Germinal center (tissue), 1 donor: ENCODE measurements at regions not wholly inside any gene's neighbourhood (a gene's known extent, or its start where the extent isn't known, plus 50 kb on each side); places are given as distances from the start of the nearest gene placed in this dataset.

ENCODE experiments used
- DNase-seq: peaks from one replicate; pipeline ENCODE4 v3.0.0; 2012; ENCODE audit warnings: mixed read lengths, low spot score

DNA sequence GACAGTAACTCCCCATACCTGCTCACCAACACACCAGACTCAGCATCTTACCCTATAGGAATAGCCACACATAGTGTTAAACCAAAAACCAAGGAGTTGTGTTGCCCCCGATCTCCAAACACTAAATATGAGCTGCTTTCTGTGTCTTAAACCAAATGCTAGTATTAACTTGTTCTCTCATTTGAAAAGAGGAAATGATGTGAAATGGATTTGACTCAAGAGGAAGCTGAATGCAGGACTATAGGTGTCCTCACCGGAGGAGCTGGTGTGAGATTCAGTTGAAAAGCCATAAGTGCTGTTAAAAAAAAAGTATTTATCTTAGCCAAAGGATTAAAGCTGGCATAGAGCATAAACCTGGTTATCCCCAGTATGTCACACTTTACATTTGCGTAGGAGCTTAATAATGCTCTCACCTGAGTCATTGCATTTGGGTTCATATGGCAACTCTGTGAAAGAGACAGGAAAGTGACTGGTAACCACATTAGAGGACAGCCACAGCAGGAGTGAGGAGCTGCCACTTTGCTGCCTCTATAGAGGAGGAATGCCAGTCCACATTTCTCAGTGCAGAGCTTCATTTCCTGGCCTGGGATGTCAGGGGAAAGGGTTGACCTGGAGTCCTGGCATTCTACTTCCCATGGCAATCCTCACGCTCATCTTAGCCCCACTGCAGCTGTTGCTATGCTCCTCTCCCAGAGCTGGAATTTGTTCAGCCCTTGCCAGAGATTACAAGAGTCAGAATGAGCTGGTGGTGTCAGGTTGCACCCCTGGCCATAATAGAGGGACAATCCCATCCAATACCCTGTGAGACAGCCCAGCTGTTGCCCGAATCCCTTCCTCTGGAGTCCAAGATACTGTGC, 143.3 kb upstream of the ANKFN1 start:
- no peak for DNase-seq

DNA sequence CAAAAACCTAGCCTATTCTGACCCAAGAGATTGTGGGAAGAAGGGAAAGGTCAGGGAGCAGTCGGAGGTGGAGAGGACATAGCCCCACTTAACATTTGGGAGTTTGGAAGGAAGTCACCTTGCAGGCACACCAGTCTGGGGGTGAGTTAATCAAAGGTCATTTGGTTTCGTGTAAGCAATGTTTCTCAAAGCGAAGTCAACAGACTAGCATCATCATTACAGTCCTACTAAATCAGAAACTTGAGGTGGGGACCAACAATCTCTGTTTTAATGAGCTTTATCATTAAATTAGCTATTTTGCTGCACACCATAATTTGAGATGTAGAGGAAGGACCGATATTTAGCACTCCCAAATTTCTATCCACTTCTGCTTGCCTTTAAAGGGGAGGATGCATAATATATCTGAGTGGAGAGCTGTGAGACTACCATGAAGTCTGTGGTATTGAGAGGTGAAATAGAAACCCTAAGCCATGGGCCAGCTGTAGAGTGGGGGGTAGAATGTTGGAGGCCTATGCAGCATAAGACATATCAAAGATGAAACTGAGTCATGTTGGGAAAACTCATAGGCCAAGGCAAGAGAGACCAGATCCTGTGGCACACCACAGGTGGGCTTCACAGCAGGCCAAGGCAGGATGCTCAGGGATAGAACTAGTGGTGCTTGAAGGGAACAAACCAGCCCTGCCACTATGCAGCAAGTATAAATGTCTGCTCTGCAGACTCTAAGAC, 141.7 kb upstream of the ANKFN1 start:
- no peak for DNase-seq

DNA sequence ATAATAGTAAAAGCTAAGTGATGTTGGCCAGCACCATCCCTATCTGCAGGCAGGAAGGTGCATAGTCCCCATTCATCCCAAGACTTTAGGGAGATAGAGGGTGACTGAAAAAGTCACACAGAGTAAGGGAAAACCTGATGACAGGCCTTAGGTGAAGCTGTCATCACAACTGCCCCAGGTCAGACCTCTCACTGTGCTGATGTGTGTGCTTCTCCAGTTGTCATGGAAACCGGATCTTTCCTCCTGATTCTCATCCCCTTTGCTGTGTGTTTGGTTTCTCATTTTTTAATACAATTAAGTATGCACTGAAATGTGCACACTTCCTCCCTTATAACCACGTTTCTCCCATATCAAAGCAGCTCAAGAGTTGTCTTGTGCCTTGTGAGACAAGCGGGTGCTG, 135.1 kb upstream of the ANKFN1 start:
- no peak for DNase-seq

DNA sequence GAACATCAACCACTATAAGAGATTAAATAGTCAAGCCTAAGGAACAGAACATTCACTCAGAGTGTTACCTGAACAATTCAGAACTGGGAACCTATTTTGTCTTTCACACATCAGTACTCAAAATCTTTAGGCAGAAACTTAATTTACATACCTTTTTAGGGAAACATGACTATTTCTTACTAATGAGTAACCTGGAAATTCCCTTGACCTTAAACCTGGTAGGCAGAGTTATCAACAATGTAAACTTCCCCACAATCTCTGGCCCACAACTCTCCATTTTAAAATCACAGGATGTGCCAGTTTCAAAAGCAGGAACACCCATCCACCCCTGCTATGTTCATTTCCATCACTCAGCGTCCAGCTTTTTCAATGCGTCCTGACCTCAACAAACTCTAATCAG, 132.9 kb upstream of the ANKFN1 start:
- DNase-seq = no peak

DNA sequence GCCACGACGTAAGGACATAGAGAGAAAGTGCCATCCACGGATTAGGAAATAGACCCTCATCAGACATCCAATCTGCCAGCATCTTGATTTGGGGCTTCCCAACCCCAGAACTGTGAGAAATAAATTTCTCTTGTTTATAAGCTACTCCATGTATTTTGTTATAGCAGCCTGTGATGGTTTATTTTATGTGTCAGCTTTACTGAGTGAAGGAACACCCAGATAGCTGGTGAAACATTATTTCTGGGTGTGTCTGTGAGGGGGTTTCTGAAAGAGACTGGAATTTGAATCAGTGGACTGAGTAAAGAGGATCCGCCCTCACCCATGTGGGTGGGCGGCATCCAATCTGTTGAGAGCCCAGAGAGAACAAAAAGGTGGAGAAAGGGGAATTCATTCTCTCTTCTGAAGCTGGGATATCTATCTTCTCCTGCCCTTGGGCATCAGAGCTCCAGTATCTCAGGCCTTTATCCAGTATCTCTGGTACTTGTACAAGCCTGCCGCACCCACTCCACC, 131.5 kb upstream of the ANKFN1 start:
- no peak for DNase-seq

DNA sequence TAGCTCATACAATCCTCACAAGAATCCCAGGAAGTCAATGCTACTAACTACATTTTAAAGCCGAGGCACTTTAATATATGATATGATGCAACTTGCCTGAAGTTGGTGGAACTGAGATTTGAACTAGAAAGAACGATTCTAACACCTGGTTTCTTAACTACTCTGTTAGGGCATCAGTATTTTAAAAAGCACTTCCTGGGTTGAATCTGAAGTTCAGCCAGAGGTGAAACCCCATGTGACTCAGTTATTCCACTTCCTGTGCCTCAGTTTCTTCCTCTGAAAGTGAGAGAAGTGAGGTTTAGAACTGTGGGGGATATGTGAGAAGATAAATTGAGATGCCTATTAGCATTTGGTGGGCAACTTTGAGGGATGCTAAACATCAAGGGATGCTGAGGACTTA, 129.4 kb upstream of the ANKFN1 start:
- DNase-seq = no peak

DNA sequence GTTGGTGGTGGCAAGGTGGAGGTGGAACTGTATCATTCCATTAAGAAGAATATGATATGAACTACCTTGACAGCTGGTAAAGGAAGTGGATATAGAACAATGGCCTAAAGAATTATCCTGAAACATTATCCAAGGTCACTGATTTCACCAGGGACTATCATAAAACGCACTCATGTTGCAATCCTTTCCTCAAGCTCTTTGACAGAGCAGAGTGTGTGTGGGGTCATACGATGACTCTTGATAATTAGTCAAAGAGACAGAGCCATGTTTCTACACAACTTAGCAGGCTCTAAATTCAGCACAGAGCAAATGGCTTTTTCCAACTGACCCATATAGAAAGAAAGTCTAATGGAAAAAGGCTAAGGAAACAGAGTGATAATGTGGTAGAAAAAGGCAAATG, 126.4 kb upstream of the ANKFN1 start:
- no peak for DNase-seq

DNA sequence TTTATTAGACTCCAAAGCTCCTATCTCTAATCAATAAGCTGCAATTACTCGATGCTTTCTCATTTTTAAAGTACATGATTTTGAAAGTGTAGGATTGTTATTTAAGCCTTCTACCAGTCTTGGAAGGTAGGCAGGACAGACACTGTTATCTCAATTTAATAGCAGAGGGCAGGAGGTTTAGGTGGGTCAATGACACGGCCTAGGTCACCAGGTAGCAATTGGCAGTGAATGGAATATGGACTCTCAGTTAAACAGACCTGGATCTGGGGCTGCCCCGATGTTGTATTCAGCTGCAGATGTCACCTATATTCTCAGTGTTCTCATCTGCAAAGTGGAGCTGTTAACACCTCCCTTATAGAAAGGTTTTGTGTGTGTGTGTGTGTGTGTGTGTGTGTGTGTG, 124.4 kb upstream of the ANKFN1 start:
- DNase-seq = no peak

DNA sequence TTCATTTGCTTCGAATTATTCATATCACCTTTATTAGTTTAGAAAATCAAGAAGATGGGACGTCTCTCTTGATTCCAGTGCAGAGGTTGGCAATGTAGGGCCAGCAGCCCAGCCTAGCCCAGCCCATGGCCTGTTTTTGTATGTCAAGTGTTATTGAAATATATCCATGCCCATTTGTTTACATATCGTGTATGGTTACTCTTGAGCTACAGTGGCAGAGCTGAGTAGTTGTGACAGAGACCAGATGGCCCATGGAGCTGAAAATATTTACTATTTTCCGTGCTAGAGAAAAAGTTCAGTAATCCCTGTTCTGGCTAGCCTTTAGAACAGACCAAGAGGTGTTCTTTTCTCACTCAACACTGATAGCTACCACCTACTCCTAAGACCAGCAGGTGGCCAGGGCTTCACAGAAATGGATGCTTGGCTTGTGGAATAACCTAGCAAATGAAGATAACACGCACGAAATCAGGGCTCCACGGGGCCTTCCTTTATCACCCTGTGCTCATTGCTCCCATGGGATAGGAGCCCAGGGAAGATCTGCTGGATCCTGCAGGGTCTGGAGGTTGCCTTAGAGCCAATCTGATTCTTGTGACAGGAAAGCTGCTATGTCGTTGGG, 123.2 kb upstream of the ANKFN1 start:
- no peak for DNase-seq

DNA sequence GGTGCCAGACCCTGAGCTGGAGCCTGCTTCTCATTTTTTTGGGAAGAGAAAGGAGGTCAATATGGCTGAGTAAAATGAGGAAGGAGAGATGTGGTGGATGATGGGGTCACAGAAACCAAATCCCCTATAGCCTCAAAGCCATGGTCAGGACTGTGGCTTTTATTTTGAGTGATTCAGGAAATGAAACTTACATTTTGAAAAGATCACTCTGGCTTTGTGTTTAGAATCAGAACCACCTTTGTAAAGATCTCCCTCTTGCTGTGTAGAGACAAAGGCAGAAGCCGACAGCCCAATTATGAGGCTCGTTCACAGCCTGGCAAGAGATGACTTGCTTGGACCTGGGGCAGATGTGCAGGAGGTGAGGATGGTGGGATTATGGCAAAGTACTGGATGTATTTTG, 121.6 kb upstream of the ANKFN1 start:
- no peak for DNase-seq

DNA sequence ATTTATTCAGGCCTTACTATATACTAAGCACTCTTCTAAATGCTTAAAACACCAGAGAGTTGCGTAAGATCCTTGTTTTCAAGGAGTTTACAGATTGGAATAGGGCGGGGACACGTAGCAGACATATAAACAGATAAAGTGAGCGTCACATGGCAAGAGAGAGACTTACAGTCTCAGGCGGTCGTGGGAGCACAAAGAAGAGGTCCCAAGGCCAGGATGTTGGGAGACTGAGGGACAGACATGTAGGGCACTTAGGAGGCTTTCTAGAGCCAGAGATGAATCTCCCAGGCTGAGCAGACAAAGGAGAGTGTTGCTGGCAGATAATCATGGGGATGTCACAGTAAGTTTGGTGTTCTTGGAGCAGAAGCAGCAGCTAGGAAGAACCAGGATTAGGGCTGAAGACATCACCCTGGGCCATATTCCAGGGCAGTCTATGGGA, 119.1 kb upstream of the ANKFN1 start:
- no peak for DNase-seq

DNA sequence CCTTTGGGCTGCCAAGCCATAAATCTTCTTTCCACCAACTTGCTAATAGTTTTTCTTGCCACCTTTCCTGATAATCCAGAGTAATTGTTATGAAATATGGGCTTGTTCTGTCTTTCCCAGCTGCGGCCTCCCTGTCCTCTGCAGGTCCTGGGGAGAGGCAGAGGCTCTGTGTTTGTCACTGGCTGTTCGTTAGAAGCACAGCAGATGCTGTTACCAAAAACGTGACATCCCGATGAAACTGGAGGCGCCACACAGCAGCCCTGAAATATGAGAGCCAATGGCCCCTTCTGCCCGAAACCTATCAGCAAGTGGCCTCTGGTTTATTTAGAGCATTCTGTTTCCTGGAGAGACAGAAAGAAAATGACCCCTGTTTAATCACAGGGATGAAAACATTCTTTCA, 115.1 kb upstream of the ANKFN1 start:
- DNase-seq = no peak

DNA sequence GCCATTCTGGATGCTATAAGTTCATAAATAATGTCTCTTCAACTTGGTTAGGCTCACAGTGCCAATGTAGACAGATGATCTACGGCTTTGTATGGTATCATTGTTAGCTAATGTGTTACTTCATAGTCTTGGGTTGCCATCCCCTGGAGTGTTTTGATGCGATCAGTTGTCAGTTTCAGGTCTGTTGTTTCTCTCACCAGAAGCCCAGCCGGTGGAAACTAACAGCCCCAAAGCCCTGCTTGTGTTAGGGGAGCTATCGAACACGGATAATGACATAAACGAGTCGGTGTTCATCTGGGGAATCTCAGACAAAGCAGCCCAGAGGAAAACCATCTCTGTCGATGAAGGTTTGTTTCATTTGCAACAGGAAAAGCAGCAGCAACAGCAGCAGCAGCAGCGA, 107.4 kb upstream of the ANKFN1 start:
- DNase-seq = no peak

DNA sequence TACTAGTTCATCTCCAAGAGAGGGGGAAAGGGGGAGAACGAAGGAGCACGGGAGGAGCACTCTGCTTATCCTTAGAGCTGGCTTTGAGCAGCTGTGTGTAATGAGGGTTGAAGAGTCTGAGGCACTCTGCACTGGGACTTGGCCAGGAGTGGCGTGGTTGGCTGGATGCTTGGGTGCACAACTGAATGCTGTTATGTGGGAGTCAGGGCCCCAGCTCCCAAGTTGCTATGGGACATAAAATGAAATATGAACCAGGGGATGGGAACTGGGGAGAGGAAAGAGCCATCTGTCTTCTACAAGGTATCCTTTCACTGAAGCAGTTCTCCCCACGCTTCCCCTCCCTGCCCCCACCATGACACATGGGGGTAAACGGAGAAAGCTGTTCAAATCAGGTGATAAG, 105.9 kb upstream of the ANKFN1 start:
- DNase-seq = no peak

DNA sequence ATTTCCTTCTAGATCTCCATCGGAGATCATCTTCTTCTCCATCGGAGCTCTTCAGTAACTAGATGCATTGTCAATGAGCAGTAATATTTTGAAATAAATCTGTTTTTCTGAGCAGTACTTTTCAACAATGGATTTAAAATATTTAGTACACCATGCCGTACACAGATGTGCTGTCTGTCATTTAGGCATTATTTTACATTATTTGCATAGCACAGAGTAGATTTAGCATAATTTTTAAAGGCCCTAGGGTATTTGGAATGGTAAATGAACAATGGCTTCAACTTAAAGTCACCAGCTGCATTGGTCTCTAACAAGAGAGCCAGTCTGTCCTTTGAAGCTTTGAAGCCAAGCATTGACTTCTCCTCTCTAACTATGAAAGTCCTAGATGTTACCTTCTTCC, 95.4 kb upstream of the ANKFN1 start:
- DNase-seq = no peak

DNA sequence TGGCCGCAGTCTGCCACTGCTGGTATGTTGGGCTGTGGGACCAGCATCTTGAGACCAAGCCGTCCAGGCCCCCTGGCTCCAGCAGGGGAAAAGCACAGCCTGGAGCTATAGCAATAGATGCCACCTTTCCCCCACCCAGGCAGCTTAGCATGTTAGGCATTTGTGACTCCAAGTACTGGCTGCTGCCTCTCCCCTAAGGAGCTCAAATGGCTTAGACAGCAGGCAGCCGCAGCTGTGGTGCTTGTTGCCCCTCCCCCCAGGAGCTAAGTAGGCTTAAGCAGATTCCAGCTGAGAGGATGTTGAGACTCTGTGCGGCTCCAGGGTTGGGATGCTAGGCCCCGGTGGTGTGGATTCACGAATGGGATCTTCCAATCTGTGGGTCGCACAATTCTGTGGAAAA, 88.8 kb upstream of the ANKFN1 start:
- no peak for DNase-seq

DNA sequence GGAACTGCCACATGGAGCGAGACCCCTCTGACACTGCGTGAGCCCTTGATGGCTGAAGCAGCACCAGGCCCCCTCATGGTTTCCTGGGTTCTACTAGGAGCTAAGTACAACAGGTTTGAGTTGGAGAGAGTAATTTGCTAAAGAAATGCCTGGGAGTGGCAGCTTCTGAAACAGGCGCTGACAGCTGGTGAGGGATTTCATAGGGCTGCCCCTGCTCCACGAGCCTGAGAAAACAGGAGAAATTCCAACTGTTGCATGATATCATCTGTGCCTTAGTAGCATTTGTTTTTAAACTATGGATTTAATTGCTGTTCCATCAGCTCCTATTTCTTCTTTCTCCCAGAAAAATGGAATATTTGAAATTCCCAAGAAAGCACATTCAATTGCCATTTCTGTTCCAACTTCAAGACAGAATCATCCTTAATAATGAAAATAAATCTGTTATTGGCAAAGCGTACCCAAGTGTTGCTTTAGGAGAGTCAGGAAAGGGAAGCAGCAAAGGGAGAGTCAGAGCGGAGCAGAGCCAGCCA, 78.8 kb upstream of the ANKFN1 start:
- no peak for DNase-seq

DNA sequence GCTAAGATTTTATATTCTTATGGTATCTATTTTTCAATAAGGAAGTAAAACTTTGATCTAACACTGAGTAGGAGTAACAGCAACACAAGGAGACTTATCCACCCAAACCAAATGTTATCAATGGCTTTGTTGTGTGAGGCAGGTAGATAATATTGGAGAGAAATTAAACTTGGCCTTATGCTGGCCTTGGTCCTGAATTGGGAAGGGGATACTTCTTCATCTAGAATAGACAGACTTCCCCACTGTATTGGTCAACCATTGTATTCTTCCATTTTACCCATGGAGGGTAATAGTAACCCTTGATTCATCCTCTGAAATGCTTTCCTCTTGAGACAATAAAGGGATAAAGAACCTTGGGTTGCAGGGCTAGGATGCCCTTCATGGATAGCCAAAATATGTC, 76.3 kb upstream of the ANKFN1 start:
- no peak for DNase-seq

DNA sequence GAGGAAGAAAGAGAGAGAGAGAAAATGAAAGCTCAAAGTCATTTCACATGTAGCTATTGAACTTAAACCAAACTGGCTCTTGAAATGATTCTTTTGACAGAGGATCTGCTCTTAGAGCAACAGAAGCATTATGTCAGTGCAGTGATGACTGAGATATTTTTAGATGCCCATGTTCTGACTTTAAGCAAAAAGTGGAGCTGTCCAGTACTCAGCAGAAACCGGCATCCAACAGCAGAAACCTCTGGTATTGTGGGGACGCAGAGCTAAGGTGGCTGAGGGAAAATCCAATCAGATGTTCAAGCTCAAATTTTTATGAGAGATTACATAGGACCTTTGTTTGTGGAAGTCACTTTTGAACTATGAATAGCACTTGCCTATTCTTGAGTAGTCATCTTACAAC, 69.8 kb upstream of the ANKFN1 start:
- no peak for DNase-seq

DNA sequence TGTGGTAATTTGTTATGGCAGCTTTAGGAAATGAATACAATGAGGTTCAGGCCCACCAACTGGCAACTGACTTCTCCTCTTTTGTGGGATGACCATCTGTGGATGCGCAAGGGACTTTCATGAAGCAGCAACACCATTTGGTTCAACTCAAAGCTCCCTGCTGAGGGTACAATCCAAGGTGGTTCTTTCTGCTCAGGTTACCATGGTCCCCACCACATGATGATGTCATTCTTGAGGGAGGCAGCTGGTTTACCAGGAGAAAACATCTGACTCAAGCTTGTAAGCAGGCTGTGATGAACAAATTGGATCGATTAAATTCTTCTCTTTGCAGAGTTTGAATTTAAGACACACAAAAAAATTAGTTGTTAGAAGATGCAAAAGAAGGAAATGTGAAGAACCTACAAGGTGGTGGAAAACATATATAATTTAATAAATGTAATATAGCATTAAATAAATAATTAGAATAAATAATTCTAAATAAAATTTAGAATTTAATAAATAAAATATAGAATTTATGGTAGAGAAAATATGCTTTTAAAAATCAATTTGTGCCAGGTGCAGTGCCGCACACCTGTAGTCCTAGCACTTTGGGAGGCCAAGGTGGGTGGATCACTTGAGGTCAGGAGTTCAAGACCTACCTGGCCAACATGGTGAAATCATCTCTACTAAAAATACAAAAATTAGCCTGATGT, 67.6 kb upstream of the ANKFN1 start:
- no peak for DNase-seq

DNA sequence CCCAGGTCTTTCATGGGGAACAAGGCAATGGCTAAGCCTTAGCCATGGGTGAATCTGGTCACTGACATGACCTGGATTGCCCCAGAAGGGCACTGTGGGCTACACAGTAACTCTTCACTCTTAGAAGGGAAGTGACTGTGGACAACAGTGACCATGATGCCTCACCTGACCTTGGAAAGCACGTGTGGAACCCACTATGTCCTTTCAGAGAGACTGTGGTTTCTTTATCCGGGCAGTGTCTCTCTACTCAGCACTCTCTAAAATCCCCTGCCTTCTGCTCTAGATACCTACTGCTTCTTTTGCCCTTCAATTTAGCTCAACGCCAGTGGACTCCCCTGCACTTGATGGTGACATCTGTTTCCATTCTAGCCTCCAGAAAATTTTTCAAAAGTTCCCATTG, 66.1 kb upstream of the ANKFN1 start:
- no peak for DNase-seq
